ENCODE measurements at regions not wholly inside any gene's neighbourhood (a gene's known extent, or its start where the extent isn't known, plus 50 kb on each side); places are given as distances from the start of the nearest gene placed in this dataset.
"Not testable (repeated sequence)": the region's sequence is repeated elsewhere in the genome, so short reads cannot be mapped to it uniquely, and the experiment has no call there.

GRCh38 chr22:44650806-44651205 is 51.2 kb upstream of the PRR5 start:
- DNase-seq (ENCODE audit: low read depth) = no peak

DNA sequence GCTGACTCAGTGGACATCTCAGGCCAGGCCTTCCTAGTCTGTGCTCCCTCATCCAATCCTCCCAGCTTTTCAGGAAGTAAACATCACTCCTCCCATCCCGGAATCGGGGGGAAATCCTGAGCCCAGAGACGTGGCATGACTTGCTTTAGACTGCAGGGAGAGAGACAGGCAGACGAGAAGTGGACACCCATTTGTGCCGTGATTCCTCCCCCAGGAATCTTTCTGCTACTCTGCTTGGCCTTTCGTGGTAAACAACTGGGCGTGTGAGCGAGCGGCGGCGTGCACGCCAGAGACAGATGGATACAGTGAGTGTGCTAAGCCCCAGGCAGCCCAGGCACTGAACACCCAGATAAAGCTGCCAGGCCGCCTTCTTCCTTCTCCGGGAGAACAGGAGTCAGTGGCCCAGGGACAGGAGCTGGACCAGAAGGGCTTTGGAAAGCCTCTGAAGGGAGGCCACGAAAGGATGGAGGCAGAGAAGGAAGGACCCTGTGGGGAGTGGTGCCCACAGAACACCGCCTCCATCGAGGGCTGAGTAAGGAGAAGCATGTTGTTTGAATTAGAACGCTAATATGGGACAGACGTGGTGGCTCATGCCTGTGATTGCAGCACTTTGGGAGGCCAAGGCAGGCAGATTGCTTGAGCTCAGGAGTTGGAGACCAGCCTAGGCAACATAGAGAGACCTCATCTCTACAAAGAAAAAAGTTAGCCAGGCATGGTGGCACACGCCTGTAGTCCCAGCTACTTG is 53.0 kb upstream of the PRR5 start:
- no peak for DNase-seq (ENCODE audit: low read depth)

- DNase-seq (ENCODE audit: low read depth) = no peak
These were observed 53.8 kb upstream of the PRR5 start for GRCh38 chr22:44648085-44648820.

GRCh38 chr22:44647141-44647540 is 54.9 kb upstream of the PRR5 start:
- DNase-seq (ENCODE audit: low read depth) = no peak

DNA sequence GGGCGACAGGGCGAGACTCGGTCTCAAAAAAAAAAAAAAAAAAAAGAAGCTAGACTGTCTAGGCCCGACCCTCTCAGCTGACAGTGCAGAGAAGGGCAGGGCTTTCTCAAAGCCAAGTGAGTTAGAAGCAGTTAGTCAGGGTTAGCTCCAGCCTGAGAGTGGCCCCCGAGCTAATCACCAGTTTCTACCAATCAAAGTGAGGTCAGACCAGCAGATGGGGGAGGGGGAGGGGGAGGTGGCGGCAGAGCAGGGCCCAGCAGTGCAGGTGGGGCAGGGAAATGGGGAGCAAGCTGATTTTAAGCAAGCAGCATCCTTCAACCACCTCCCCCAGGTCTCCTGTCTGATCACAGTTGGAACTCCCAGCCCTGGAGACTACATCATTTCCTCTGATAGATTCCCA is 55.3 kb upstream of the PRR5 start:
- DNase-seq (ENCODE audit: low read depth) = no peak

- no peak for DNase-seq (ENCODE audit: low read depth)
These were observed 55.9 kb upstream of the PRR5 start for GRCh38 chr22:44646141-44646540.

- no peak for DNase-seq (ENCODE audit: low read depth)
These were observed 56.5 kb upstream of the PRR5 start for GRCh38 chr22:44645531-44645930.

DNA sequence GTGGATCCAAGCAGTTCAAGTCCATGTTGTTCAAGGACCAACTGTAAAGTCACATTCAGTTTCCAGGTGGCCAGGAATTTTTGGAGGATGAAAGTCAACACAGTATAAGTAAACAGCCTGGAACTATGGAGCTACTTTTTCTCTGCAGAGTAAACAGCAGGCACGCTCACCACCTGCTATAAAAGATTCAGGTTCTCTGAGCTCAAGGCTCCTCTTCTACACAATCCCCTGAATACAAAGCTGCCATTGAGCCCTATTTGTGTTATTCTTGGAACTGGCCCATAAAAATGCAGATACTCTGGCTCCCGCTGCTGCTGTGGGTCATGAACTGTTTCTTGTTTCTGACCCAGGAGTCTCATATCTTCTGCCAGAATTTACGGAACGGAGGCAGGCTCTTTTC is 56.9 kb upstream of the PRR5 start:
- no peak for DNase-seq (ENCODE audit: low read depth)

- DNase-seq (ENCODE audit: low read depth) = not testable (repeated sequence)
These were observed 58.4 kb upstream of the PRR5 start for GRCh38 chr22:44643526-44644101.

DNA sequence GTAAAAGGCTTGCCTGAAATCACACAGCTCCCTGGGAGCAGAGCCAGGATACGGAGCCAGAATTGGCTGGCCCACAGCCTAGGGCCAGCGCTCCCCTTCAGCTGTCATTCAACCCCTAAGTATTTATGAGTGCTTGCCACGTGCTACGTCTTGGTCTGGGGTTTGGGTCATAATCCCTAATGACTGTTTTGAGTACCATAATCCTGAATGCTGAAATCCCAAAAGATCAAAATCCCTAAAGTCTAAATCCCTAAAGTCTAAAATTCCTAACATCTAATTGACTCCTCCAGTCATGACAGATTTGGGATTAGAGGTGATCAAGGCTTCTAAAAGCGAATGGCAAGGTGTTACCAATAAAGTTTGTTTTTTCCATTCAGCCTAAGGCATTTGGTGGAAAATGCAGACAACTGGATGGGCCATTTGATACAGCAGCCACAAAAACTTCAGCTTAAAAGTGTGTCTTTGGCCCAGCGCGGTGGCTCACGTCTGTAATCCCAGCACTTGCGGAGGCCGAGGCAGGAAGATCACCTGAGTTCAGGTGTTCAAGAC is 59.8 kb upstream of the PRR5 start:
- DNase-seq (ENCODE audit: low read depth) = no peak

DNA sequence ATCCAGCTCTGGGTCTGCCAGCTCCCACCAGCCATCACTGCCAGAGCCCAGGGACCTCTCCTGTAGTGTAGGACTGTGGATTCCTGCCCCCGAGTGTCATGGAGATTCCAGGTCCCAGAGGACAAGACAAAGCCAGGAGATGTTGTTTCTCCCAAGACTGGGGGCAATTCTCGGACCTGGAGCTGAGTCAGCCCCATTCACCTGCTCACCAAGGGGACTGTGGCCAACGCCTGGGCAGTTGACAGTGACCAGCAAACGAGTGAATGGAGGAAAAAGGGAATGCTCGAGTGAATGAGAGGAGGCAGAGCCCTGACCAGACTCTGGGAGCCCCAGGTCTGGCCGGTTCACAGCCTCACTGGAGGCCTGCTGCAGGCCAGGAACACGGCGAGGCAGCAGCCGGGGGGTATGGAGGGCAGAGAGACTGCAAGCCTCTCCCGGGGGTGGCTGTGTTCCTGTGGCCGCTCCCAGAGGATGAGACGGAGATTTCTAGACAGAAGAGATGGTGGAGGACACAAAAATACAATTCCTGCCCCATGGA is 61.3 kb upstream of the PRR5 start:
- no peak for DNase-seq (ENCODE audit: low read depth)

DNA sequence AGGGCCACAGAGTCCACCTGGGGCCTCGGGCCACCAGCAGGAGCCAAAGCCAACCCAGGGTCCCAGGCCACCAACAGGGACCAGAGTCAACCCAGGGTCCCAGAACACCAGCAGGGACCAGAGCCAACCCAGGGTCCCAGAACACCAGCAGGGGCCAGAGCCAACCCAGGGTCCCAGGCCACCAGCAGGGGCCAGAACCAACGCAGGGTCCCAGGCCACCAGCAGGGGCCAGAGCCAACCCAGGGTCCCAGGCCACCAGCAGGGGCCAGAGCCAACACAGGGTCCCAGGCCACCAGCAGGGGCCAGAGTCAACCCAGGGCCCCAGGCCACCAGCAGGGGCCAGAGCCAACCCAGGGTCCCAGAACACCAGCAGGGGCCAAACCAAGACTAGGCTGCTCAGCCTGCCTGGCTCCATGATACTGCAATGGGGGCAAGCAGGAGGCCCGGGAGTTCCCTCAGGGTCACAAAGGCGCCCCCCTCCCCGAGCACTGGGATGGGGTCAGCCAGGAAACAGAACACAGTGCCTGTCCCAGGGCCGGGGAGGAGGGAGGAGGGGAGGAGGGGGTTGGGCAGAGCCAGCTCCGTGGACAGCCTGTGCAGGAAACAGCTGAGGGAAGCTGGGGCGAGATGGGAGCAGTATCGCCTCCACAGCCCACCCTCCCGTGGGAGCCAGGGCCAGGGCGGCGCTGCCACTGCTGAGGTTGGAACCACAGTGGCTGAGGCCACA is 62.0 kb upstream of the PRR5 start:
- no peak for DNase-seq (ENCODE audit: low read depth)

- DNase-seq (ENCODE audit: low read depth) = no peak
These were observed 62.8 kb upstream of the PRR5 start for GRCh38 chr22:44638971-44639760.

DNA sequence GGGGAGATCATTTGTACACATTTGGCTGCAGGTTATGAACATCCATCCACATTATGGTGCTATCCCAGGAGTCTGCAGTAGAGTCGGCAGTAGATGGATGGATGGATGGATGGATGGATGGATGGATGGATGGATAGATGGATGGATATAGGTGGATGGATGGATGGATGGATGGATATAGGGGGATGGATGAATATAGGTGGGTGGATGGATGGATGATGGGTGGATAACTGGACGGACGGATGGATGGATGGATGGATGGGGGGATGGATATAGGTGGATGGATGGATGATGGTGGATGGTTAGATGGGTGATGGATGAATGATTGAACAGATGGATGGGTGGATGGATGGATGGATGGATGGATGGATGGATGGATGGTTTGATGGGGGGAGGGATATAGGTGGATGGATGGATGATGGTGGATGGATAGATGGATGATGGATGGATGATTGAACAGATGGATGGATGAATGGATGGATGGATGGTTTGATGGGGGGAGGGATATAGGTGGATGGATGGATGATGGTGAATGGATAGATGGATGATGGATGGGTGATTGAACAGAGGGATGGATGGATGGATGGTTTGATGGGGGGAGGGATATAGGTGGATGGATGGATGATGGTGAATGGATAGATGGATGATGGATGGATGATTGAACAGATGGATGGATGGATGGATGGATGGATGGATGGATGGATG is 65.3 kb upstream of the PRR5 start:
- not testable (repeated sequence) for DNase-seq (ENCODE audit: low read depth)

- DNase-seq (ENCODE audit: low read depth) = not testable (repeated sequence)
These were observed 66.4 kb upstream of the PRR5 start for GRCh38 chr22:44635567-44635966.

GRCh38 chr22:44634426-44635321 is 67.3 kb upstream of the PRR5 start:
- DNase-seq (ENCODE audit: low read depth) = no peak

GRCh38 chr22:44633647-44634046 is 68.4 kb upstream of the PRR5 start:
- DNase-seq (ENCODE audit: low read depth) = no peak

GRCh38 chr22:44632541-44633396 is 69.2 kb upstream of the PRR5 start:
- DNase-seq (ENCODE audit: low read depth) = no peak

- no peak for DNase-seq (ENCODE audit: low read depth)
These were observed 71.2 kb upstream of the PRR5 start for GRCh38 chr22:44630826-44631225.
